ENCODE measurements at regions not wholly inside any gene's neighbourhood (a gene's known extent, or its start where the extent isn't known, plus 50 kb on each side); places are given as distances from the start of the nearest gene placed in this dataset.
"Not testable (repeated sequence)": the region's sequence is repeated elsewhere in the genome, so short reads cannot be mapped to it uniquely, and the experiment has no call there.

DNA sequence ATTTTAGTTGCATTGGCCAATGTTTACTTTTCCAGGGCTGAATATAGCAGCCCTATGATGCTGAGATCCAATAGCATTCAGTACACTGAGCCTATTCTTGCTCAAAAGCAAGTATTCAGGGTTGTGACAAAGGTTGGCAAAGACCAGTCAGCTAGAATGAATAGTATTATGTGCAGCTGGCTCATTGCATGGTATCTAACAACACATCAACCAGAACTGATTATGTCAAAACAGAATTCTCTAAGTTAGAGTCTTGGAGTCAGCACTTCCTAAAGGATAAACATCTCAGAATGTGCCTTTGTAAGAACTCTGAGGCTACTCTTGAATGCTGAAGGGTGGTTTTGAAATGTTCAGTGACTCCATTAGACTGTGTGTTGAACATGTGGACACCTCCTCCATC is 774.5 kb upstream of the RGMB start:
- DNase-seq (ENCODE audit: low spot score): no peak
- Histone ChIP-seq H3K27ac (ENCODE audit: low read depth in 1 of 2, low read length in 2 of 2) (no peak overlapping the region), H3K4me1 (ENCODE audit: control insufficient read depth in 4 of 4, insufficient read depth in 4 of 4, low read length in 3 of 4) (no peaks in the 10 kb centered on the region), H3K9me3 (ENCODE audit: control insufficient read depth in 4 of 4, low read length in 3 of 4) (peaks cover 0 to 3% (median 0%) of the 10 kb centered on the region in 4 donors), H3K9ac (ENCODE audit: low read depth in 1 of 2, low read length in 2 of 2) (no peak overlapping the region), H3K4me3 (ENCODE audit: low read depth in 1 of 3, low read length in 3 of 3) (no peak overlapping the region), H3K36me3 (ENCODE audit: control insufficient read depth in 4 of 4, insufficient read depth in 3 of 4, low read depth in 1 of 4, low read length in 3 of 4) (no peaks in the 10 kb centered on the region), H3K27me3 (ENCODE audit: control insufficient read depth in 4 of 4, insufficient read depth in 4 of 4, low read length in 3 of 4) (no peaks in the 10 kb centered on the region)
- TF ChIP-seq, protein P1, sequence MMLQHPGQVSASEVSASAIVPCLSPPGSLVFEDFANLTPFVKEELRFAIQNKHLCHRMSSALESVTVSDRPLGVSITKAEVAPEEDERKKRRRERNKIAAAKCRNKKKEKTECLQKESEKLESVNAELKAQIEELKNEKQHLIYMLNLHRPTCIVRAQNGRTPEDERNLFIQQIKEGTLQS (IDR thresholded peaks at IDR 0.05): no peak
- no peak for TF ChIP-seq TAF1 (conservative IDR thresholded peaks at IDR 0.05)
- no peak for TF ChIP-seq SP1 (IDR thresholded peaks at IDR 0.05)
- no peak for TF ChIP-seq JUND (IDR thresholded peaks at IDR 0.05)
- TF ChIP-seq, protein P2, sequence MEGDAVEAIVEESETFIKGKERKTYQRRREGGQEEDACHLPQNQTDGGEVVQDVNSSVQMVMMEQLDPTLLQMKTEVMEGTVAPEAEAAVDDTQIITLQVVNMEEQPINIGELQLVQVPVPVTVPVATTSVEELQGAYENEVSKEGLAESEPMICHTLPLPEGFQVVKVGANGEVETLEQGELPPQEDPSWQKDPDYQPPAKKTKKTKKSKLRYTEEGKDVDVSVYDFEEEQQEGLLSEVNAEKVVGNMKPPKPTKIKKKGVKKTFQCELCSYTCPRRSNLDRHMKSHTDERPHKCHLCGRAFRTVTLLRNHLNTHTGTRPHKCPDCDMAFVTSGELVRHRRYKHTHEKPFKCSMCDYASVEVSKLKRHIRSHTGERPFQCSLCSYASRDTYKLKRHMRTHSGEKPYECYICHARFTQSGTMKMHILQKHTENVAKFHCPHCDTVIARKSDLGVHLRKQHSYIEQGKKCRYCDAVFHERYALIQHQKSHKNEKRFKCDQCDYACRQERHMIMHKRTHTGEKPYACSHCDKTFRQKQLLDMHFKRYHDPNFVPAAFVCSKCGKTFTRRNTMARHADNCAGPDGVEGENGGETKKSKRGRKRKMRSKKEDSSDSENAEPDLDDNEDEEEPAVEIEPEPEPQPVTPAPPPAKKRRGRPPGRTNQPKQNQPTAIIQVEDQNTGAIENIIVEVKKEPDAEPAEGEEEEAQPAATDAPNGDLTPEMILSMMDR (IDR thresholded peaks at IDR 0.05; ENCODE audit: low read depth, low read length, missing input control): no peak
- TF ChIP-seq, protein P3, sequence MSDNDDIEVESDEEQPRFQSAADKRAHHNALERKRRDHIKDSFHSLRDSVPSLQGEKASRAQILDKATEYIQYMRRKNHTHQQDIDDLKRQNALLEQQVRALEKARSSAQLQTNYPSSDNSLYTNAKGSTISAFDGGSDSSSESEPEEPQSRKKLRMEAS (IDR thresholded peaks at IDR 0.05): no peak
- TF ChIP-seq HNF4G (IDR thresholded peaks at IDR 0.05): no peak
- TF ChIP-seq, protein P4, sequence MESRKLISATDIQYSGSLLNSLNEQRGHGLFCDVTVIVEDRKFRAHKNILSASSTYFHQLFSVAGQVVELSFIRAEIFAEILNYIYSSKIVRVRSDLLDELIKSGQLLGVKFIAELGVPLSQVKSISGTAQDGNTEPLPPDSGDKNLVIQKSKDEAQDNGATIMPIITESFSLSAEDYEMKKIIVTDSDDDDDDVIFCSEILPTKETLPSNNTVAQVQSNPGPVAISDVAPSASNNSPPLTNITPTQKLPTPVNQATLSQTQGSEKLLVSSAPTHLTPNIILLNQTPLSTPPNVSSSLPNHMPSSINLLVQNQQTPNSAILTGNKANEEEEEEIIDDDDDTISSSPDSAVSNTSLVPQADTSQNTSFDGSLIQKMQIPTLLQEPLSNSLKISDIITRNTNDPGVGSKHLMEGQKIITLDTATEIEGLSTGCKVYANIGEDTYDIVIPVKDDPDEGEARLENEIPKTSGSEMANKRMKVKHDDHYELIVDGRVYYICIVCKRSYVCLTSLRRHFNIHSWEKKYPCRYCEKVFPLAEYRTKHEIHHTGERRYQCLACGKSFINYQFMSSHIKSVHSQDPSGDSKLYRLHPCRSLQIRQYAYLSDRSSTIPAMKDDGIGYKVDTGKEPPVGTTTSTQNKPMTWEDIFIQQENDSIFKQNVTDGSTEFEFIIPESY (IDR thresholded peaks at IDR 0.05): no peak
- no peak for TF ChIP-seq GABPA (IDR thresholded peaks at IDR 0.05 in 1 of 2, conservative IDR thresholded peaks at IDR 0.05 in 1 of 2)

DNA sequence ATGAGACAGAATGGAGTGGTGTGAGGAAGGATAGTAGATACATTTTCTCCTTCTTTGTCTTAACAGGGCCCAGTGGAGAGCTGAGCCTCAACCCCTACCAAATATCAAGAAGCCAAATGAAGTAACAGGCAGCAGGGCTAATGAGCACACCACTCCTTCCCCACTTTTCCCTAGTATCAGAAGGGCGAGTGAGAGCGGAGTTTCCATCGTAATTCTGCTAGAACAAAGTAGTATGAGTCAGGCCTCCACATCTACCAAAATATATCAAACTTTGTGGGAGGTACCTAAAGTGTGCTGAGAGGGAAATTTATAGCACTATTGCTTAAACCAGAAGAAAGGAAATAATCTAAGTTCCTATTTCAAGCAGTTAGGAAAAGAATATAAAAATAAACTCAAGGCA is 769.0 kb upstream of the RGMB start:
- no peaks in the 10 kb centered on the region for H3K27me3 ChIP-seq (ENCODE audit: control insufficient read depth in 4 of 4, insufficient read depth in 4 of 4, low read length in 3 of 4)
- no peak for TF ChIP-seq JUND (IDR thresholded peaks at IDR 0.05)
- TF ChIP-seq FOXA1 (IDR thresholded peaks at IDR 0.05): no peak
- WGBS: 81% methylated on average over 3 of the region's 3 CpGs

DNA sequence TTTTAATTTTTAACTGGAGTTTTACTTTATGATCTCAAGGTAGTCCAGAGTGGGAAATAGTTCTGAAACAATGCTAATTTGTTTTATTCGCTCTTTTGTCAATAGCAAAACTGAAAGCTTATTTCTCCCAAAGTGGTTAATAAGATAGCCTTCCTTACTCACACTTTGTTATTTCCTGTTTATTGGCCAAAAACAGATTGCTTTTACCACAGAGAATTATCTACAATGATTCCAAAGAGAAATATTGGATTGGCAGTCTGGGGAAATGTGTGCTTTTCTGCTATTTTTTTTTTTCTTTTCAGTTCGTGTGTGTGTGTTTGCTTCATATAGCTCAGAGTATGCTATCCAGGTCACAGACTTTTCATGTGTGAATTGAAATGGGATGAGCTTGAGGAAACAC is 756.7 kb upstream of the RGMB start:
- Histone ChIP-seq H3K27me3 (ENCODE audit: control insufficient read depth in 4 of 4, insufficient read depth in 4 of 4, low read length in 3 of 4) (no peaks in the 10 kb centered on the region), H3K4me3 (ENCODE audit: low read depth in 1 of 3, low read length in 3 of 3) (no peak overlapping the region), H3K27ac (ENCODE audit: low read depth in 1 of 2, low read length in 2 of 2) (no peak overlapping the region), H3K9me3 (ENCODE audit: control insufficient read depth in 4 of 4, low read length in 3 of 4) (no peaks in the 10 kb centered on the region), H3K9ac (ENCODE audit: low read depth in 1 of 2, low read length in 2 of 2) (no peak overlapping the region), H3K4me1 (ENCODE audit: control insufficient read depth in 4 of 4, insufficient read depth in 4 of 4, low read length in 3 of 4) (no peaks in the 10 kb centered on the region), H3K36me3 (ENCODE audit: control insufficient read depth in 4 of 4, insufficient read depth in 3 of 4, low read depth in 1 of 4, low read length in 3 of 4) (no peaks in the 10 kb centered on the region)
- 60% methylated on average over 2 of the region's 2 CpGs for WGBS
- no peak for DNase-seq (ENCODE audit: low spot score)
- TF ChIP-seq, protein P5, sequence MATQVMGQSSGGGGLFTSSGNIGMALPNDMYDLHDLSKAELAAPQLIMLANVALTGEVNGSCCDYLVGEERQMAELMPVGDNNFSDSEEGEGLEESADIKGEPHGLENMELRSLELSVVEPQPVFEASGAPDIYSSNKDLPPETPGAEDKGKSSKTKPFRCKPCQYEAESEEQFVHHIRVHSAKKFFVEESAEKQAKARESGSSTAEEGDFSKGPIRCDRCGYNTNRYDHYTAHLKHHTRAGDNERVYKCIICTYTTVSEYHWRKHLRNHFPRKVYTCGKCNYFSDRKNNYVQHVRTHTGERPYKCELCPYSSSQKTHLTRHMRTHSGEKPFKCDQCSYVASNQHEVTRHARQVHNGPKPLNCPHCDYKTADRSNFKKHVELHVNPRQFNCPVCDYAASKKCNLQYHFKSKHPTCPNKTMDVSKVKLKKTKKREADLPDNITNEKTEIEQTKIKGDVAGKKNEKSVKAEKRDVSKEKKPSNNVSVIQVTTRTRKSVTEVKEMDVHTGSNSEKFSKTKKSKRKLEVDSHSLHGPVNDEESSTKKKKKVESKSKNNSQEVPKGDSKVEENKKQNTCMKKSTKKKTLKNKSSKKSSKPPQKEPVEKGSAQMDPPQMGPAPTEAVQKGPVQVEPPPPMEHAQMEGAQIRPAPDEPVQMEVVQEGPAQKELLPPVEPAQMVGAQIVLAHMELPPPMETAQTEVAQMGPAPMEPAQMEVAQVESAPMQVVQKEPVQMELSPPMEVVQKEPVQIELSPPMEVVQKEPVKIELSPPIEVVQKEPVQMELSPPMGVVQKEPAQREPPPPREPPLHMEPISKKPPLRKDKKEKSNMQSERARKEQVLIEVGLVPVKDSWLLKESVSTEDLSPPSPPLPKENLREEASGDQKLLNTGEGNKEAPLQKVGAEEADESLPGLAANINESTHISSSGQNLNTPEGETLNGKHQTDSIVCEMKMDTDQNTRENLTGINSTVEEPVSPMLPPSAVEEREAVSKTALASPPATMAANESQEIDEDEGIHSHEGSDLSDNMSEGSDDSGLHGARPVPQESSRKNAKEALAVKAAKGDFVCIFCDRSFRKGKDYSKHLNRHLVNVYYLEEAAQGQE (IDR thresholded peaks at IDR 0.05): no peak
- TF ChIP-seq FOXA2 (IDR thresholded peaks at IDR 0.05) (no peak), TAF1 (conservative IDR thresholded peaks at IDR 0.05) (no peak)

More for the DNA sequence above, 769.0 kb upstream of the RGMB start:
- H3K27ac ChIP-seq (ENCODE audit: low read depth in 1 of 2, low read length in 2 of 2): no peak overlapping the region
- DNase-seq (ENCODE audit: low spot score): no peak
- H3K4me1 ChIP-seq (ENCODE audit: control insufficient read depth in 4 of 4, insufficient read depth in 4 of 4, low read length in 3 of 4): no peaks in the 10 kb centered on the region
- no peaks in the 10 kb centered on the region for H3K9me3 ChIP-seq (ENCODE audit: control insufficient read depth in 4 of 4, low read length in 3 of 4)
- no peak overlapping the region for H3K9ac ChIP-seq (ENCODE audit: low read depth in 1 of 2, low read length in 2 of 2)
- no peak overlapping the region for H3K4me3 ChIP-seq (ENCODE audit: low read depth in 1 of 3, low read length in 3 of 3)
- no peaks in the 10 kb centered on the region for H3K36me3 ChIP-seq (ENCODE audit: control insufficient read depth in 4 of 4, insufficient read depth in 3 of 4, low read depth in 1 of 4, low read length in 3 of 4)

DNA sequence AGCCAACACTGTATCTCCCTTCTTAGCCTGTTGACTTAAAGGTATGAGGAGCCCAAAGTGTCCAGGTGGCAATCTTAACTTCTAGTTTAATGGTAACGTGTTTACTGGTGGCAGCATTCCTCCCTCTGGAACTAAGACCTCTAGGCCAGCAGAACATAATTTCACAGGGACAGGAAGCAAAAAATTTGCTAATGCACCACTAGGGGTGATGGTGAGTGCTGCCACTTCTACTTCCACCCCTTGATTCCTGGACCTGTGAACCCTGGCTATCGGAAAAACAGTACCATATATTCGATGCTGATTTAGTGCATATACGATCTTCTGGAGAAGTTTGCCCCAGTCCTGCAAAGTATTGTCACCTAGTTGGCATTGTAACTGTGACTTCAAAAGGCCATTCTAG is 743.2 kb upstream of the RGMB start:
- not testable (repeated sequence) for H3K4me1 ChIP-seq (ENCODE audit: control insufficient read depth in 4 of 4, insufficient read depth in 4 of 4, low read length in 3 of 4); H3K36me3 ChIP-seq (ENCODE audit: control insufficient read depth in 4 of 4, insufficient read depth in 3 of 4, low read depth in 1 of 4, low read length in 3 of 4); H3K4me3 ChIP-seq (ENCODE audit: low read depth in 1 of 3, low read length in 3 of 3); H3K27ac ChIP-seq (ENCODE audit: low read depth in 1 of 2, low read length in 2 of 2); H3K9me3 ChIP-seq (ENCODE audit: control insufficient read depth in 4 of 4, low read length in 3 of 4); DNase-seq (ENCODE audit: low spot score); H3K27me3 ChIP-seq (ENCODE audit: control insufficient read depth in 4 of 4, insufficient read depth in 4 of 4, low read length in 3 of 4); H3K9ac ChIP-seq (ENCODE audit: low read depth in 1 of 2, low read length in 2 of 2)
- 81% methylated on average over 4 of the region's 4 CpGs for WGBS

DNA sequence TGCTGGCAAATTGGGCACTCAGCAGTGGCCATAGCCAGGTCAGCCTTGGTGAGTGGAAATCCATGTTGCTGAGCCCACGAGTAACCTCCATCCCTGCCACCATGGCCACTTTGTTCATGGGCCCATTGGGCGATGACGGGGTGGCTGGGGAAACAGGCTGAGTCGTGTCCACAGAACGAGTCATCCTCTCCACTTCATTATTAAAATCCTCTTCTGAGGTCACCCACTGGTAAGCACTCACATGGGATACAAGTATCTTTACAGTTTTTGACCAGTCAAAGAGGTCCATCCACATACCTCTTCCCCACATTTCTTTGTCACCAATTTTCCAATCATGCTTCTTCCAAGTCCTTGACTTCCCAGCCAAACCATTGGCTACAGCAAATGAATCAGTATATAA is 742.4 kb upstream of the RGMB start:
- H3K4me3 ChIP-seq (ENCODE audit: low read depth in 1 of 3, low read length in 3 of 3); H3K9me3 ChIP-seq (ENCODE audit: control insufficient read depth in 4 of 4, low read length in 3 of 4); H3K9ac ChIP-seq (ENCODE audit: low read depth in 1 of 2, low read length in 2 of 2); H3K27me3 ChIP-seq (ENCODE audit: control insufficient read depth in 4 of 4, insufficient read depth in 4 of 4, low read length in 3 of 4); DNase-seq (ENCODE audit: low spot score); H3K27ac ChIP-seq (ENCODE audit: low read depth in 1 of 2, low read length in 2 of 2); H3K36me3 ChIP-seq (ENCODE audit: control insufficient read depth in 4 of 4, insufficient read depth in 3 of 4, low read depth in 1 of 4, low read length in 3 of 4); H3K4me1 ChIP-seq (ENCODE audit: control insufficient read depth in 4 of 4, insufficient read depth in 4 of 4, low read length in 3 of 4): not testable (repeated sequence)
- 79% methylated on average over 5 of the region's 5 CpGs for WGBS

Measured in liver (tissue), 8 donors.